ENCODE measurements at regions not wholly inside any gene's neighbourhood (a gene's known extent, or its start where the extent isn't known, plus 50 kb on each side); places are given as distances from the start of the nearest gene placed in this dataset.

GRCh38 chr15:98513428-98513986, 134.8 kb upstream of the IGF1R start:
- TF ChIP-seq CTCF (conservative IDR thresholded peaks at IDR 0.05) = no peak
- no peak for TF ChIP-seq EZH2 (IDR thresholded peaks at IDR 0.05; ENCODE audit: low read depth)
